HG02970 (cell line): ENCODE measurements at regions not wholly inside any gene's neighbourhood (a gene's known extent, or its start where the extent isn't known, plus 50 kb on each side); places are given as distances from the start of the nearest gene placed in this dataset.
A peak's percentile ranks its signal among the peaks of the same experiment; 100 is the strongest.
"Not testable (repeated sequence)": the region's sequence is repeated elsewhere in the genome, so short reads cannot be mapped to it uniquely, and the experiment has no call there.

ENCODE experiments used
- ATAC-seq: cut with Tn5 transposase; IDR thresholded peaks from one replicate; pipeline ENCODE4 v1.9.1; 2021; ENCODE audit warnings: mild to moderate bottlenecking, moderate library complexity, moderate number of reproducible peaks; ENCODE audit not compliant: unreplicated experiment, low FRiP score

DNA sequence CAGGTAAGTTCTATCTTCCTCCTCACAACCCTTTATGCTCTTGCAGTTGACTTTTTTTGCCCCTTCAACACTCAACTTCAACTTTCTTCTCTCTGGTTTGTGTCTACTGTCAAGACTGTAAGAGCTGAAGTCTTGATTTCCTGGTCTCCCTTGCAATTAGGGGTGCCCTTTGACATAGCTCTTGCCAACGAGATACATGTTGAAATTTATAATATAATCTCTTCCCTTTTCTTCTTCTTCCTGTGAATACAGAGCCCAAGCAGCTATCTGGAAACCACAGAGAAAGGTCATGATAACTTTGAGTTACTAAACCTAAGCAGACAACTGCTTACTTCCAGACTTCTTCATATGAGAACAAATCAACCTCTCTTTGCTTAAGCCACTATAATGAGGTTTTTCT, 163.5 kb downstream of the MC4R start:
- ATAC-seq: no peak

DNA sequence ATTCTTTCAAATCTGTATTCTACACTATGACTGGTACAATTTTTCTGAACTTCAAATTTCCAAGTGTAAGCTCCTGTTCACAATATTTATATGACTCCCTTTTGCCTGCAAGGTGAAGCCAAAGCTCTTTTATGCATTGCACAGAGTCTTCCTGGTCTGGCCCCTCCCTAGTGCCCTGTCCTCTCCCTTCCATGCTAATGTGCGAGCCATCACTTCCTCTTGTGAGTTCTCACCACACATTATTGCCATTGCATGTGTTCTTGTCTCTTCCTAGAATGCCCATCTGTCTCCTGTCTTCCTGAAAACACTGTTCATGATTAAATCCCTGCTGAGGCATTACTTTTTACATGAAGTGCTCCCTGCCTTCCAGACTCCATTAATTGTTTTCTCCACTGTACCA, 169.9 kb downstream of the MC4R start:
- no peak for ATAC-seq

DNA sequence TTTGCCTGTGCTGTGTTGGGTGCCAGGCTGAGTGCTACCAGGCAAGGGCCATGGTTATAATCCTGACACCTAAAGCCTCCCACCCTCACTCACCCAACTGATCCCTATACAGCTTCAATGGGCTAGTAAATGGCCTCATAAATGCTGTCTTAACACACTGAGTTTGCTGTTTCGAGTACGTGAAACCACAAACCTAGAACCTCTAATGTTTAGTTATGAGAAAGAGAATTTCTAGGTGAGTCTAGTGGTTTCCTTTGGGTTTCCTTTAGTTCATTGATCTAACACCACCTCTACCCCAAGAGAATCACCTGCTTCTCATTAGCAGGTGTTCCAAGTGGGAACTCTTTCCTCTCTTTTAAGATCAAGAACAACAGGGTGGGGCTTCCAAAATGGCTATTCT, 172.0 kb downstream of the MC4R start:
- no peak for ATAC-seq

GRCh38 chr18:60199505-60199904, 173.1 kb downstream of the MC4R start:
- ATAC-seq: no peak

DNA sequence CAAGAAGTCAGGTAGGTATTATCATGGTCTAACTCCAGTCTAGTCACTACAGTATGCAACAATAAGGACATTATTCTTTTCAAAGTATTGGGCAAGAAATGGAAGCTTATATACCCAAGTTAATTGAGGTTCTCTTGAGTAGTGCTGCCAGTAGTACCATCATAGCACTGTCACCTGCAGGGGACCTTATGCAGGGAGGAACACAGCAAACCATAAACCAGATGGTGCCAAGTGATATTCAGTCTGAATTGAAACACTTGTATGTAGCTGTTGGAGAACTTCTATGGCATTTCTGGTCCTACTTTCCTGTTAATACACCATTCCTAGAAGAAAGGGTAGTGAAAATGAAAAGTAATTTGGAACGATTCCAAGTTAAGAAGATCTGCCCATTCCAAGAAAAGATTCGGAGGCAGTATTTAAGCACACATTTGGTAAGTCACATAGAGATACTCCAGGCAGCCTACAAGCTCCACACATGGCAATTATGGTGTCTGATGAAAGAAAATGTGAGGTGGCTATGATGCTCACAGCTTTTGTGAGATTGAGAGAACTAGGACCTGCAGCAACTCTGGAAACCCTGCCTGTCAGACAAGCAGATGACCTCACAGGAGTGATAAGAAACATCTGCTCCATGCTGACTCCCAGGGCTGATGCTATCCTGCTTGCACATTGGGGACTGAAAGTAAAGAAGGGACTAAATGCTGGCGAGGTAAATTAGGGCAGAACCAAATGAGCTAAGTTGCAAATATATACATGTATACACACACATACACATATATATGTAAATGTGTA, 174.7 kb downstream of the MC4R start:
- ATAC-seq: no peak

- no peak for ATAC-seq
Measured at GRCh38 chr18:60196836-60197606, 175.6 kb downstream of the MC4R start.

- no peak for ATAC-seq
Measured at GRCh38 chr18:60193780-60194179, 178.8 kb downstream of the MC4R start.

DNA sequence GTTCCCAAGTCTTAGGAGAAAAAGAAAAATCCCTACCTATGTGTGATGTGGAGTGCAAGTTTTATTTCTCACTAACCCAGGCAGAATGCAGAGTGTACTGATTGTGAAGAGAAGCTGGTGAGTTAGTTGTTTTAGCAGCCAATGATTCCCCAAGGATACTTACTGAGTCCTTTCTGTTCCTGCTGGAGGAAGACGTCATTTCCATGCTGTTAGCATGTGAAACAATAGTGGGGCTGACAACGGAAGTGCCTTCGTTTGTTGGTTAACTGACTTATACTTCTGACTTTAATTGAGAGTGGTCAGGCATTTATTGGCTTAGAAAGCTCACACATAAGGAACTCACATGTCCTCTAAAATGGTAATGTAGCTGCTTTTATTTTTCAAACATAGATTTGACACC, 180.6 kb downstream of the MC4R start:
- no peak for ATAC-seq

GRCh38 chr18:60189856-60190255, 182.7 kb downstream of the MC4R start:
- no peak for ATAC-seq

GRCh38 chr18:60188958-60189357, 183.6 kb downstream of the MC4R start:
- no peak for ATAC-seq

DNA sequence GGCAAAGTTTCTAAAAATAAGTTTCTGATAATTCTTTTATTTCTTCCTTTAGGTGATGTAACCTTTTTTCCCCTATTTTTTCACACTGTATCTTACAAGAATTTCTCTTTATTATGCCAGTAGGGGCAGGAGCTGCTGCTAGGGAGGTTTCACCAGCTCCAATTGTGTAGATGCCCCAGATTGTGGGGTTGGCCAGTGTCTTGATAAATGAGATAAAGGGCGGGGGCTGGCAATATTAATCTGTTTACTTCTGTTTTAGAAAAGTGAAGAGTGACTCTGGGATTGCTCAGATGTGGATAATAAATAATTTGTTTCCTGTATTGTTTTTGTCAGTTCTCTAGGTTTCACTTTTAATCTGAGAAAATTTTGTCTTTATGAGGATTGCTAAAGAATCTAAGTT, 190.4 kb downstream of the MC4R start:
- no peak for ATAC-seq

DNA sequence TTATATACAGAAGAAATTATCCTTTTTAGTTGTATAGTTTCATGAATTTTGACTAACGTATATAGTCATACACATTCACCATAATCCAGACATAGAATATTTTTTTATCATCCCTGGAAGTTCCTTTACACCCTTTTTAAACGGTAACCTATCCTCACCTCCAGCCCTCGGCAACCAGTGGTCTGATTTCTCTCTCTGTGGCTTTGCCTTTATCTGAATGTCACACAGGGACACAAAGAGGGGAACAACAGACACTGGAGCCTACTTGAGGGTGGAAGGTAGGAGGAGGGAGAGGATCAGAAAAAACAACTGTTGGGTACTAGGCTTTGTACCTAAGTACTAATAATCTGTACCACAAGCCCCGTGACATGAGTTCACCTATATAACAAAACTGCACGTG, 191.9 kb downstream of the MC4R start:
- ATAC-seq: no peak

- not testable (repeated sequence) for ATAC-seq
Measured at GRCh38 chr18:60178224-60178623, 194.4 kb downstream of the MC4R start.

- no peak for ATAC-seq
Measured at GRCh38 chr18:60176259-60176658, 196.3 kb downstream of the MC4R start.

DNA sequence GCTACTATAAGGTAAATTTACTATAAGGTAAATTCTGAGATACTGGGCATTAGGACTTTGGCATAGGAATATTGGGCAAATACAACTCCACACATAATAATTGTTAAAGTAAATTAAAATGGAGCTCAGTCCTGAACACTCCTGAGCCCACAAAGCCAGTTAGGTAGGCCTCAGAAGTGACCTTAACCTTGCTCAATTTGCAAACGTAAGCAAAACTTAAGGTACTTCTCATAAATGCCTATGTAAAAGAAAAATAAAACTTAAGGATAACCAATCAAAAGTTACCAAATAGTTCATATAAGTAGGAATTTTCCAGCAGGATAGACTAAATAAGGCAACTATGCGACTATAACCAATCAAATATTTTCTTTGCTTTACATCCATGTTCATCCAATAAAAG, 197.7 kb downstream of the MC4R start:
- no peak for ATAC-seq

DNA sequence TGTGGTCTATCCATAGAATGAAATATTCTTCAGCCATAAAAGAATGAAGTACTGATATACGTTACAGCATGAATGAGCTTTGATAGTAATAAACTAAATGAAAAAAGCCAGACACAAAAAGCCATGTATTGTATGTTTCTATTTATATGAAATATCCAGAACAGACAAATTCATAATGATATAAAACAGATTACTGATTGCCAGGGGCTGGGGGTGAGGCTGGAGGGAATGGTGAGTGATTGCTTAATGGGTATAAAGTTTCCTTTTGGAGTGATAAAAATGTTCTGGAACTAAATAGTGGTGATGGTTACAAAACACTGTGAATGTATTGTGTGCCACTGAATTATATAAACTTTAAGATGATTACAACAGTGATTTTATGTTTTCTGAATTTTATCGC, 200.5 kb downstream of the MC4R start:
- ATAC-seq: no peak

DNA sequence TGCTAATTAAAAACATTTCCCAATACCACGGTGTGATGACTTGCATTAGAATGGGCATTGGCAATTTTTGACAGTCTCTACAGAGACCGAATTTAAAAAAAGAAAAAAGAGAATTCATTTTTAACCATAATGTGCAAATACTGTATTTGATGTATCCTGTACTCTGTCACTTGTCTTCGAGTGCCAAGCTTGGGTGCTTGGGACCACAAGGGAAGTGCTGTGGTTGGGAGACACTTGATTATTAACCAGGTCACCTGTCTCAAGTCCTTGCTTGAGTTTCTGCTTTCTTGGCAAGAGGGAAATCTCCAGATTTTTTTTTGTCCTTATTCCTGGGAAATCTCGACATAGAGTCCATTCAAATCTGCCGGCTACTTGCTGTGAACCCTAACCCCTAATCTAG, 209.0 kb downstream of the MC4R start:
- ATAC-seq: peak; percentile 67

- no peak for ATAC-seq
Measured at GRCh38 chr18:60162388-60162787, 210.2 kb downstream of the MC4R start.

- ATAC-seq: no peak
Measured at GRCh38 chr18:60157810-60158209, 214.8 kb downstream of the MC4R start.

DNA sequence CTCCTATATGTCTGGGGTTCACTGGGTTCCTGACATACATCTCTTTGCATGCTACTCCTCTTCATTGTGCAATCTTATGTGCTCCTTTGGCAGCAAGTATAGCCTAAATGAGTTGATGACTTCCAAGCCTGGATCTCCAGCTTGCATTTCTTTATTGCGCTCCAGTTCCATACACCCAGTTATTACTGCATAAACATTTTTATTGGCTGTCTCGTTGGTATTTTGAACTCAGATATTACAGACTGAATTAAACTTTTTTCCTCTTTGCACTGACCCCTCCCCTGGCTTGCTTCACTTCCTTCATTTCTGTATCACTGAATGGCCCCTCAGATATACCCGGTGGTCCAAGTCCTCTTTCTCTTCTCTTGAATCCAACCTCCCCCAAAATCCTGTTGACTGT, 219.2 kb downstream of the MC4R start:
- ATAC-seq: no peak

- ATAC-seq: no peak
Measured at GRCh38 chr18:60149316-60149715, 223.3 kb downstream of the MC4R start.

GRCh38 chr18:60147323-60147722, 225.3 kb downstream of the MC4R start:
- no peak for ATAC-seq
